ENCODE measurements at regions not wholly inside any gene's neighbourhood (a gene's known extent, or its start where the extent isn't known, plus 50 kb on each side); places are given as distances from the start of the nearest gene placed in this dataset.
"Not testable (repeated sequence)": the region's sequence is repeated elsewhere in the genome, so short reads cannot be mapped to it uniquely, and the experiment has no call there.

DNA sequence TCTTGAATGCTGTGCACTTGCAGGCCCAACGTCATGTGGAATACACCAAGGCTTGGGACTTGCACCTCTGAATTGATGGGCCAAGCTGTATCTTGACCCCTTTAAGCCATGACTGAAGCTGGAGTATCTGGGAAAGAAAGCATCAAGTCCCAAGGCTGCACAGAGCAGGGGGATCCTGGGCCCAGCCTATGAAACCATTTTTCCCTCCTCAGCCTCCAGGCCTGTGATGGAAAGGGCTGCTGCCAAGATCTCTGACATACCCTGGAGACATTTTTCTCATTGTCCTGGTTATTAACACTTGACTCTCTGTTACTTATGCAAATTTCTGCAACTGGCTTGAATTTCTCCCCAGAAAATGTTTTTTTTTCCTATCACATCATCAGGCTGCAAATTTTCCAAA is 174.0 kb upstream of the SNX2 start:
- no peak for DNase-seq (ENCODE audit: low read depth)

DNA sequence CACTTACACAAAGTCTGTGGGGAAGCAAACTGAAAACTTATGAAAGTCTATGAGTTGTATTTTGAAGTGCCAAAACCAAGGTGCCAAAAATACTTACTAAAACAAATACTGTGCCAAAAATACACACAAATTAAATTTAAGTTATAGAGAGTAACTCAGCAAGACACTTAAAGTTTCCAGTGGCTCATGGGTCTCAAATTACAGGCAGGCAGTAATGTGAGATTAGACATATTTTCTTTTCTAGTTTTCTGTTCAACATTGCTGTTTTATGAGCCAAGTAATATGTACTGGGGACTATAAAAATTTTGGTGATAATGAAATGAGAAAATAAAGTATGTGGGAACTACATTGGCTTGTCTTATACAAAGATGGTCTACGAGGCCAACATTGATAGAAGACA is 172.2 kb upstream of the SNX2 start:
- no peak for DNase-seq (ENCODE audit: low read depth)

DNA sequence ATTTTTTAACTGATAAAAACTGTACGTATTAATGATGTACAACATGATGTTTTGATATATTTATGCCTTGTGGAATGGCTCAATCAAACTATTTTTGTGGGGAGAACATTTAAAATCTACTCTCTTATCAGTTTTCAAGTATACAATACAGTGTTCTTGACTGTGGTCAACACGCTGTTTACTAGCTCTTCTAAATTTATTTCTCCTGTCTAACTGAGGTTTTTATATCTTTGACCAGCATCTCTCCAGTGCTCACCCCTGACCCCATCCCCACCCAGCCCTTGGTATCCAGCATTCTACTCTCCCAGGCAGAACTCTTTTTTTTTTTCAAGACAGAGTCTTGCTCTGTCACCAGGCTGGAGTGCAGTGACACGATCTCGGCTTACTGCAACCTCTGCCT is 169.6 kb upstream of the SNX2 start:
- DNase-seq (ENCODE audit: low read depth) = peak; percentile 63

DNA sequence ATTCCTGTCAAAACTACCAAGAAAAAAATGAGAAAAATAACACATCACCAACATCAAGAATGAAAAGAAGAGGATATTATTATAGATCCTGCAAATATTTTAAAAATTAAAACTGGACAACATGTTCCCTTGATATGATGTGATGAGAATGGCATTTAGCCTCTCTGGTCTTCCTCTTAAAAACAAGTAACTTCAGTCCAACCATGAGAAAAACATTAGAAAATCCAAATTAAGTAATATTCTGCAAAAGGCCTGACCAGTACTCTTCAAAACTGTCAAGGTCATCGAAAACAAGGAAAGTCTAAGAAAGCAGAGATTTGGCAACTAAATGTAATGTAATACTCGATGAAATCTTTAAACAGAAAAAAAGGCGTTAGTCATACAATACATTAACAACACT is 167.1 kb upstream of the SNX2 start:
- DNase-seq (ENCODE audit: low read depth) = peak; percentile 22

DNA sequence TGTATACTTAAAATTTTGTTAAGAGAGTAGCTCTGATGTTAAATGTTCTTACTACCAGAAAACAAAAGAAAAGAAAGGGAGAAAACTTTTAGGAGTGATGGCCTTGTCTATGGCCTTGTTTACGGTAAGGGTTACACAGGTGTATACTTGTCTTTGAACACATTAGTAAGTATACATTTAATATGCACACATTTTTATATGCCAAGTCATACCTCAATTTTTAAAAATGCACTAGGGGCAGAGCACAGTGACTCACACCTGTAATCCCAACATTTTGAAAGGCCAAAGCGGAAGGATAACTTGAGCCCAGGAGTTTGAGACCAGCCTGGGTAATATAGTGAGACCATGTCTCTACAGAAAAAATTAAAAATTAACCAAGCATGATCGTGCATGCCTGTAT is 166.7 kb upstream of the SNX2 start:
- no peak for DNase-seq (ENCODE audit: low read depth)

DNA sequence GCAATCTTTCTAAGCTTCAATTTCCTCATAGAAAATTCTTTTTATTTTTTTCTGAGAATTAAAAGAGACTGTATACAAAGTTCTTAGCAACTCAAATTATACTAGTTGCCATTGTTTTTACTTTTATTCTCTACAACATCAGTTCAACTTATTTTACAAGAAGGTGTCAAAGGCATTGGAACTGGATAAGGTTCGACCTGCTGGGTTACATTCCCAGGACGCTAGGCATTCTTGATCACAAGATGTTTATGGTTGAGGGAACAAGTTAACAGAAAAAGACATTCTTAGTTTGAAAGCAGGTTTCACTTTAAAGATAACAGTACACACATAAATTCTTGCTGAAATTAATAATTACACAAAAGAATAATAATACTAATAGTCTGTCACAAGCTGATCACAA is 163.5 kb upstream of the SNX2 start:
- no peak for DNase-seq (ENCODE audit: low read depth)

DNA sequence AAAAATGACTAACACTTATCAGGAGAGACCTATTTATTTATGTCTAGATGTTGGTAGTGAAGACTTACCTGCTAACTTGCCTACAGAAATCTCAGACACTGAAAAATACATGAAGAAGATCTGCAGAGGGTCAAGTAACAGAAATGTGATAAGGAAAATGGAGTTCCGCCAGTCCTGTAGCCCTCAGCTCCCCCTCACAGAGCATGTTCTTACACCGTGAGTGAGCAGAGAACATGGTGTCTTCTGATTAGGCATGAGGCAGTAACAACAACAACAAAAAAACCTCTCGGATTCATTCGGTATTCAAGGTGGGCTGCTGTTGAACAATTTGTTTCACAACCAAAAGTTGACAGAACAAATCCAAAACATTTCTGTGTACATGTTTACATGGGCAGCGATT is 162.0 kb upstream of the SNX2 start:
- peak; percentile 11 for DNase-seq (ENCODE audit: low read depth)

DNA sequence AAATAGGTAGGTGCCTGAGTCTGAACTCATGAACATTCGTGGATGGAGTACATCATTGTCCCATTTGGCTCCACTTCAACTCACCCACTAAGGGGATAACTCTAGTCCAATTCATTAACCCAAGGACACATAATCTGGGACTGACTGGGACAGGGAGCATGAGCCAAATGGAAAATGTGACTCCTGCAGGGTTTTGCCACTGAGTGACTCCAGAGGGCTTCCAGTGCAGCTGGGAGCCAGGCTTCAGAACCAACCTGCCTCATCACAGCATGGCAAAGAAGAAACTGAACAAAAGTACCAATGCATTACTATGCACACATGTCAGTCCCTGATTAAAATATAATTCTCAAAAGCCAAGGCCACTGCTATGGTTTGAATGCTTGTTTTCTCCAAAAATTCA is 159.7 kb upstream of the SNX2 start:
- no peak for DNase-seq (ENCODE audit: low read depth)

DNA sequence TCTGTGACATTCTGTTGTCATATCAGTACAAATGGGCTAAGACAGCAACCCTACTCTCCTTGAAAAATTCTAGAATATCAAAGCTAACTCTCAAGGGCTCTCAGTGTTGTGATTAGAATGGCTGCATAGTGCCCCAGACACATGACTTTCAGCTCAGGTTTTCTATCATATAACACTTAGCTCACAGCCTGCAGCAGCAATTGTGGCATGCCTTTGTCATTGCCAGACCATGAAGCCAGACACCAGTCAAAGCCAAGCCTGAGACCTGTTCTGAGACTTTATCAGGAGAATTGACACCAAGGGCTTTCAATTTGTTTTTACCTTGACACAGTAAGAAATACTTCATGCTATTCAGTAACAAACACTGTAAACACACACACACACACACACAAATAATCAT is 159.0 kb upstream of the SNX2 start:
- no peak for DNase-seq (ENCODE audit: low read depth)

DNA sequence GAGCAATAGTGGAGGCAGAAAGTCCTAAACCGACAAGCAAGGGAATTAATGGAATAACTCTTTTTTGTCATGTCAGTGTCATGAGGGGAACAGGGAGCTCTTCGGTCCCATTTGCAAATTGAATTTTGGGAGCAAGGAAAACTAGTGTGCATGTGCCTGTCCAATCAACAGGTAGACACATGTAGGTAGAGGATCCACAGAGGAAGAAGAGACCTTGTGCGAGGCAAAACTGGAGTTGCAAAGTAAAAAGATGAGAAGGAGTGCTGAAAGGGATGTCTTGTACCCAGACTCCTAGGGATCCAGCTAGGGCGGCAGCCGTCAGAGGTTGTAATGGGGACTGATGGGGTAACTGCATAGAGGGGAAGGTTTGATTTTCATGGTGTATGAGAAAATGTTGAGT is 156.8 kb upstream of the SNX2 start:
- DNase-seq (ENCODE audit: low read depth) = not testable (repeated sequence)

DNA sequence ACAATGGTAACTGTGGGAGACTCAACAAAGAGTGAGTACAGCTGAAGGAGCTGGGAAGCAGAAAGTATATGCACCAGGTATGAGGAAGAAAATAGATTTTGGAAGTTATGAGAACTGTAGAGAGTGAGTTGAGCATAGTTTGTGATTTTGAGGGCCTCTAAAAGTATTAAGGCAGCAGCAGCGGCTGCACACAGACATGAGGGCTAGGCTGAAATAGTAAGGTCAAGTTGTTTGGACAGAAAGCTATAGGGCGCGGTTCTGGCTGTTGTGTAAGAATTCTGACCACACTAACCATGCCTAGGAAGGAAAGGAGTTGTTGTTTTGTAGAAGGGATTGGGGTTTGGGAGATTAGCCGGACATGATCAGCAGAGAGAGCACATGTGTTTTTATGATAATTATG is 154.1 kb upstream of the SNX2 start:
- peak; percentile 5 for DNase-seq (ENCODE audit: low read depth)

DNA sequence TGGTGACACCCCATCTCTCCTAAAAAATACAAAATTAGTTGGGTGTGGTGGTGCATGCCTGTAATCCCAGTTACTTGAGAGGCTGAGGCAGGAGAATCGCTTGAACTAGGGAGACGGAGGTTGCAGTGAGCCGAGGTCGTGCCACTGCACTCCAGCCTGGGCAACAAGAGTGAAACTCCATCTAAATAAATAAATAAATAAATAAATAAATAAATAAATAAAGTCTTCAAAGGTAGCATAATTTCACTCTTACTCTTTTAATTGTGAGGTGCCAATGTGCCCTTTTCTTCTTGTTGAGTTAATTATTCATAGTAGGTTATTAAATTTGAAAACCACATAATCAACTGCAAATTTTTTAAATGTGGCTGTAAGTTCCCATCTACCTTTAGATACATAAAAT is 146.2 kb upstream of the SNX2 start:
- not testable (repeated sequence) for DNase-seq (ENCODE audit: low read depth)

DNA sequence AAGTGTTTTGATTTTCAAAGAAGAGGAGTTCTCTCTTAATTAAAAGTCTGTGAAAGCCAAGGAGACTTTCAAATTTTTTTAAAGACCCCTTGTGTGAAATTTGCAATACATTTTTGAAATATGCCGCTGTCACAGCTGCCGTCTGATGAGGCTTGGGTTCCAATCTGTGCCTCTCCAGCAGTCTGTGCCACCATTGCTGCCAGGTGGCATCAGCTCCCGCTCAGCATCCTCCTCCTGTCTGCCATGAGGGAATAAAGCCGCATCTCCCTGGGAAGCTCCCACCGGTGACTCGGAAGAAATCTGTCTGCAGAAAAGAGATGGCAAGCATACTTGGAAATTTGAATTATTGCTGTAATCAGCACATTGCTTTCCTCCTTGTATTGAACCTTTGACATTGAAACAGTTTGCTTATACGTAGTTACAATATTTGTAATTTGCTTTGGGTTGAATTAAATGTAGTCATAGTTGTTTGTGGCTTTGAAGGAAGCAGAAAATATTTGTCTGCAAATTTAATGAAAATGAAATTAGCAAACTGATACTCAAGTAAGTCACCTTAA is 145.7 kb upstream of the SNX2 start:
- DNase-seq (ENCODE audit: low read depth) = no peak

DNA sequence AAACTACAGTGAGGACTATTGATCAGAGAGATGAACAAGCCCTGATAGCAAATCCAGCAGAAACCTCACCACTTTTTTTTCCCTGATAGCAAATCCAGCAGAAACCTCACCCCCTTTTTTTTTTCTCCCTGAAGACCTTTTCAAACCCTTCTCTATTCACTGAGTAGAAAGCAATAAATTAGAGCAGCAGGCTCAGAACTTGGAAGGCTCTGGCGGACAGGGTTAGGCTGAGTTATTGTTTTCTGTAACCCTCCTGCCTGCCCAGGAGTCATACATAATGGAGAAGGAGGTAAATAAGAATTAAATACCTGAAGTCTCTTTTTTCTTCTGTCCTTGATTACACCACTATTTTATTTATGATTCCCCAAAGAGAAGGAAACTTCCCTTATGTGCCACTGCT is 136.3 kb upstream of the SNX2 start:
- DNase-seq (ENCODE audit: low read depth) = no peak

DNA sequence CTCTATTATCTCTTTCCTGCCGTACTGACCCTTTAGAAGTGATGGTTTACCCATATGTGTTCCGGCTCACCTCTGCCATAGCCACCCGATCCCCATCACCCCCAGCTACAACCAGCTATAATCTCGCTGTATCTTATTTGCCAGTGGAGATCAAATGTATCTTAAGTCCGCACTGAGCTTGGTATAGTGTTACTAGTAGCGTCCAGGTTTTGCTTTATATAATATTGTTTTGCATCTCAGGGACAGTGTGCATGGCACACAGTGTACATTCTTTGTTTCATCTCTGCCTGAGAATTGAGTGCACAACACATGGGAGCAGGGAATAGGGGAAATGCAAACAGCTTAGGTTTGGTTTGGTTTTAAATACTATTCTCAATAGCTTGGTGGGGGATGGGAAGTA is 135.8 kb upstream of the SNX2 start:
- no peak for DNase-seq (ENCODE audit: low read depth)

DNA sequence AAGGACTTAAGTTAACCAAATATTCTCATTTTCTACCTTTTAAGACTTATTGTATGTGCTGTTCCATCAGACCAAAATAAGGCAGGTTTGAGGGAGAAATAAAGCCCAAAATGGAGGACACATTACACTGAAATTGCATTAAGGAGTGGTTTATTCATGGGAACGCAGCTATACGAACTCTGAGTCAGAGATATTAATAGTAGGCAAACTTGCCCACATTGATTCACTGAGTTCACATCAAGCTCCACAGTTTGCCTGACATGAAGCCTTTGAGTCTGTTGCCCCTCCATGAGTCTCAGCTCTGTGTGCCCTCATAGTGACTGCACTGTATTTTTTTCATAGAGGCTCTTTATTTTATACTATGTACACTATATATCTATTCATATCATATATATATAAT is 135.0 kb upstream of the SNX2 start:
- DNase-seq (ENCODE audit: low read depth) = no peak

DNA sequence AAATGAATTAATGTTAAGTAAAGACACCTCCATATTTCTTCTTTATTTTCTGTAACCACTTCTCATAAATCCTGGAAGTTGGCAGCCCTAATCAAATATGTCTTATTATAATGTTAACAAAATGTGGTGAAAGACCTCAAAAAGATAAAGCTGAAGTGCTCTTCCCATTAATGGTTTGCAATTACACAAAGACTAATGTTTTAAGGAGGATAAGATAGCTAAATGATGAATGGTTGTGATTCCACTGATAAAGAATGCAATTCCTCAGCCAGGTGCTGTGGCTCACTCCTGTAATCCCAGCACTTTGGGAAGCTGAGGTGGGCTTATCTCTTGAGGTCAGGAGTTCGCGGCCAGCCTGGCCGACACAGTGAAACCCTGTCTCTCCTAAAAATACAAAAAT is 125.8 kb upstream of the SNX2 start:
- DNase-seq (ENCODE audit: low read depth) = peak; percentile 74

DNA sequence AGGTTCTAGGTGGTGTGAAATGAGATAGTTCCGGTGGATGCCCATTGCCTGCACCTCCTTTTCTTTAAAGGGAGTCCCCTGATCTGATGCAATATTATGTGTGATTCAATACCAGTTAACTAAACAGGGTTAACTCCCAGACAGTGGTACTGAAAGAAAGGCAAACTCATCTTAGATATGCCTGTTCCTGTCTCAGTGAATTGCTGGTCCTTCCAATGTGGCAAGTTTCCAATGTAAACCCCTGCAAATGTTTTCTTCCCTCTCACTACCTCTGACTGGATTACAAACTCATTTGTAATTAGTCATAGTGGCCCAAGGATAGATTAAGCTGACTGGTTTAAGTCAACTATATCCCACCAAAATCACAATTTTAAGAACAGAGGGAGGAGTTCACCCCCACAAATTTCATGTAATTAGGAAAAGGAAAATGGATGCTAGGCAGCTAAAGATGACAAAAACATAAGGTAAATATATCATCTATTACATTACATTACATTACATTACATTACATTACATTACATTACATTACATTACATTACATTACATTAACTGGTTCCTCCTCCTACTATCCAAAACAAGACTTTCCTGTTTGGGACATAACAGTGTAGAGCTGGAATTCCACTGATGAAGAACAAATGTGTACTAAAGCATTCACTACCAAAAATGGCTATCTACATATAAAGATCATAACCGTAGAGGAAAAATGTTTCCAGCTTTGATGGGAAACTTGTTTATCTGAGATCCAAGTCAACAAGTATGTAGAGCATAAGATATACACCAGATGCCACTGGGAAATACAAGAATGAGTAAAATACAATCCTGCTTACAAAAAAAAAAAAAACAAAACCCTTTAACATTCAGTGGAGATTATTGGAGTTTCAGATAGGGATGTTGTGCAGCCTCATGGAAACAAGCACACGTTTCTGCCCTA is 121.5 kb upstream of the SNX2 start:
- DNase-seq (ENCODE audit: low read depth) = peak; percentile 15

DNA sequence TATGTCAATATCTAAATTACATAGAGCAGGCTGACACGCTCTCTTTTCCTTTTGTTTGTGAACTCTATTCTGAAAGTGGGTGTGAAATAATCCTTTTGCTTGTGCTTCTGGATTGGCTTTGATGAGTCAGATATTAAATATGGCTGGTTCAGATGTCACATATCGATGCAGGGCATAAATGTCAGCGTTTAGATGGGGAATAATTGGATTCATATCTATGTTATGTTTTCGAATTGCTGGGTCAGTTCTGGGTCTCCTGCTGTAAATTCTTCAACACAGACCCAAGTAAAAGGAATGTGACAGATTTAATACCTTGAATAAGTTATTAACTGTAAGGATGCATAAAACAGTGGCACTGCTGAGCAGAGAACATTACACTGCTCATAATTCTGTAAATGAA is 118.7 kb upstream of the SNX2 start:
- DNase-seq (ENCODE audit: low read depth) = no peak

DNA sequence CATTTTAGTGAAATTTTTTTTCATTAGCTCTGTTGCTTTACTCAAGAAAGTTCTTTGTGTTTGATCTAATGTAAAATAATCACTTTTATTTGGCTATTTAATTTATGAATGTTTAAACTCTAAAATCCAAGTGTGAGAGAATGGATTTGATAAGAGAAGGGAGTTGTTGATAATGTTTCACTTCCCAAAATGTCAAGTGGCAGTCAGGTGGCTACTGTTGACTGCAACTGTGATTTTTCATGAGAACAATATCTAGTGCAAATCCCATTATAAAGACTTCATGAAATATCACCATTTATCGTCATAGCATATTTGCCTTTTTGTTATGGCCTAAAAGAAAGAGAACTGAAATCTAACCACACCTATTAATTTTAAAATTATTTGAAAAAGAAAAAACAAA is 118.3 kb upstream of the SNX2 start:
- no peak for DNase-seq (ENCODE audit: low read depth)

DNA sequence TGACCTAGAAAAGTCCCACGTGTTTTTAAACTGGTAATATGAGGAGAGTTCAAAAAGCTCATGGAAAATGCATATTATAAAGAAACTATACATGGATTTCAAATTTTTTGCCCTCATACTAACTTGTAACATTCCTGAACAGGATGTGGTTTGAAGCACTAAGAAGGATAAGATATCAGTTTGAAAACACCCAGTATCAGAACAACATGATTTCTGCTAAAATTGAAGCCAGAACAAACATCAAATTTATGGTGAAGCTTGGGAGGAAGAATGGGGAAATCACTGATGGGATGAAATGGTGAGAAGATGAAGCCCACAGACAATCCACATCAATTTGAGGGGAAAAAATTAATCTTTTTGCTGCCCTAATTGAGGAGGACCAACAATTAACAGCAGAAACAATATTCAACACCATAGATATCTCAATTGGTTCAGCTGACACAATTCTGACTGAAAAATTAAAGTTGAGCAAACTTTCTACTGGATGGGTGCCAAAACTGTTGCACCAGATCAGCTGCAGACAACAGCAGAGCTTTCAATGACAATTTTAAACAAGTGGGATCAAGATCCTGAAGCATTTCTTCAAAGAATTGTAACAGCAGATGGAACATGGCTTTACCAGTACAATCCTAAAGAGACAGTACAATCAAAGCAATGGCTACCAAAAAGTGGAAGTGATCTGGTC is 113.2 kb upstream of the SNX2 start:
- peak; percentile 47 for DNase-seq (ENCODE audit: low read depth)

DNA sequence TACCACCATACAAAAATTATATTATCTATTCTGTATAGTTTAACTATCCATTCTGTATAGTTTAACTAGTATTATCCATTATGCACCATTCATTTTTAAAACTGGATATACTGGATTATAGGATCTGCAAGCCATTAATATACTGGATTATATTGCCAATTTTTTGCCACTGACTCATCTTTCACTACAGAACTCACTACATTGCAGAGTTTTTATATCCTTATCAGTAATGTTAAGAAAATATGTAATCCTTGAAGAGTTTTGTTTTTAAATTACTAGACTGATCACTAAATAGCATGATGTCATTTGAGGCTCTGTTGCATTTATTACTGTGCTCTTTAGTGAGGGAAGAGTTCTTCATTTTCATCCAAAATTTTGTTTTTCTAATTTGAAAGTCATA is 109.8 kb upstream of the SNX2 start:
- DNase-seq (ENCODE audit: low read depth) = peak; percentile 25

DNA sequence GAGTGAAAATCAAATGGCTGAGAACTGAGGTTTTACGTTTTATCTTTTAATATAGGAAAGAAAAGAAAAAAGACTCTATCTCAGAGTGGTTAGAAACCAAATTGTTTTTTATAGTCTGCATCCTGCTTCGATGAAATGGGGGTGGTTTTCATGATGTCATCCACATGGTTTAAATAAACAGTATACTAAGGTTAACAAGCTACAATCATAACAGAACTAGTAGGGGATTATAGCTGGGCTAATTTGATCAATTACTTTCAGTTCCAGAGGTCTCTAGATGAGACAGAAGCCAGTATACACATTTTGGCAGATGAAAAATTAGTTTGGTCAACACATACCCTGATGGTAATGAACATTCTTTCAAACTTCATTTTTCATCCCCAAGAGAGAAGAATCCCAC is 106.3 kb upstream of the SNX2 start:
- no peak for DNase-seq (ENCODE audit: low read depth)
